GM12892 (cell line): ENCODE measurements at regions not wholly inside any gene's neighbourhood (a gene's known extent, or its start where the extent isn't known, plus 50 kb on each side); places are given as distances from the start of the nearest gene placed in this dataset.

Experiments
- POLR2A ChIP-seq: IDR thresholded peaks from 2 replicates; pipeline ENCODE4 v1.6.1; 2011; ENCODE audit warnings: low read depth, low read length, control low read depth
- POLR2AphosphoS5 ChIP-seq: IDR thresholded peaks from 2 replicates; pipeline ENCODE4 v1.6.1; 2011; ENCODE audit warnings: low read depth, low read length, control low read depth

- TF ChIP-seq POLR2A (no peak), POLR2AphosphoS5 (no peak)
These were observed 533.7 kb downstream of the QKI start for GRCh38 chr6:163948250-163948649.
